Fibroblast of the aortic adventitia (primary cell): ENCODE measurements at regions not wholly inside any gene's neighbourhood (a gene's known extent, or its start where the extent isn't known, plus 50 kb on each side); places are given as distances from the start of the nearest gene placed in this dataset.

Source experiments
- DNase-seq: peaks from one replicate; pipeline ENCODE4 v3.0.0-alpha.2; 2010; ENCODE audit warnings: low read depth
- H3K4me3 ChIP-seq: 2 replicates; pipeline ENCODE4 v1.5.1; 2011; ENCODE audit warnings: low read depth, mild to moderate bottlenecking, control low read depth, low read length, moderate library complexity
- TF ChIP-seq, protein P1 (sequence below): IDR thresholded peaks from 2 replicates; pipeline ENCODE4 v1.5.1; 2011; ENCODE audit warnings: mild to moderate bottlenecking, low read length, control low read depth, inconsistent platforms; ENCODE audit not compliant: insufficient read depth

DNA sequence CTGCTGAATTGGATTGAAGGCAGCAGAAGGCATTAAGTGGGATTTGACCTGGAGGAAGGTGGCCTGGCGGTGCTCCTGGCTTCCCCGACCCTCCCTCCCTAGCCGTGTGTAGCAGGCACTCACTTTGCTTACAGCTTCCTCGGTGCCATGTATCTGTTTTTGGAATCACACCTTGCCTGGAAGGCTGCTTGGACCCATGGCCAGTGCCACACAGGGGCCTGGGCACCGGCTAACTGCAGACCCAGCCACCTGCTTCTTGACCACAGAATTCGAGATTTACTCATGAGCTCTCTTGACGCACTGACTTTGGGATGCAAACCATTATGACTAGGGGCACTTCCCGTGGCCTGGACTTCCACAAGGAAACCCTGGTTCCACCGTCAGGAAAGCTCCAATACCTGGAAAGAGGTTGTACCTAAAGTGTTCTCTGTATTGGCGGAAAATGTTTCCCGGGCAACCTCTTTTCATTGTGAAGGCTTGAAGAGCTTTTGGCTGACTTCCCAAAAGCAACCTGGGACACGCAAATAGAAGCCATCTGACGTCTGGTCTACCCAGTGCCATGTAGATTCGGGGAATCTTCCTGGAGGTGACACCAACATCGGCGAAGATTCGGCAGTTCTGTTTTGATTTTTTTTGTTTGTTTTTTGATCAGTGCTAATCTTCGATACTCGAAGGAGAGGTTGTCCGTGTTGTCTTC, 125.6 kb upstream of the RTL1 start:
- H3K4me3 ChIP-seq: no peak overlapping the region
- TF ChIP-seq, protein P1, sequence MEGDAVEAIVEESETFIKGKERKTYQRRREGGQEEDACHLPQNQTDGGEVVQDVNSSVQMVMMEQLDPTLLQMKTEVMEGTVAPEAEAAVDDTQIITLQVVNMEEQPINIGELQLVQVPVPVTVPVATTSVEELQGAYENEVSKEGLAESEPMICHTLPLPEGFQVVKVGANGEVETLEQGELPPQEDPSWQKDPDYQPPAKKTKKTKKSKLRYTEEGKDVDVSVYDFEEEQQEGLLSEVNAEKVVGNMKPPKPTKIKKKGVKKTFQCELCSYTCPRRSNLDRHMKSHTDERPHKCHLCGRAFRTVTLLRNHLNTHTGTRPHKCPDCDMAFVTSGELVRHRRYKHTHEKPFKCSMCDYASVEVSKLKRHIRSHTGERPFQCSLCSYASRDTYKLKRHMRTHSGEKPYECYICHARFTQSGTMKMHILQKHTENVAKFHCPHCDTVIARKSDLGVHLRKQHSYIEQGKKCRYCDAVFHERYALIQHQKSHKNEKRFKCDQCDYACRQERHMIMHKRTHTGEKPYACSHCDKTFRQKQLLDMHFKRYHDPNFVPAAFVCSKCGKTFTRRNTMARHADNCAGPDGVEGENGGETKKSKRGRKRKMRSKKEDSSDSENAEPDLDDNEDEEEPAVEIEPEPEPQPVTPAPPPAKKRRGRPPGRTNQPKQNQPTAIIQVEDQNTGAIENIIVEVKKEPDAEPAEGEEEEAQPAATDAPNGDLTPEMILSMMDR: no peak
- no peak for DNase-seq

DNA sequence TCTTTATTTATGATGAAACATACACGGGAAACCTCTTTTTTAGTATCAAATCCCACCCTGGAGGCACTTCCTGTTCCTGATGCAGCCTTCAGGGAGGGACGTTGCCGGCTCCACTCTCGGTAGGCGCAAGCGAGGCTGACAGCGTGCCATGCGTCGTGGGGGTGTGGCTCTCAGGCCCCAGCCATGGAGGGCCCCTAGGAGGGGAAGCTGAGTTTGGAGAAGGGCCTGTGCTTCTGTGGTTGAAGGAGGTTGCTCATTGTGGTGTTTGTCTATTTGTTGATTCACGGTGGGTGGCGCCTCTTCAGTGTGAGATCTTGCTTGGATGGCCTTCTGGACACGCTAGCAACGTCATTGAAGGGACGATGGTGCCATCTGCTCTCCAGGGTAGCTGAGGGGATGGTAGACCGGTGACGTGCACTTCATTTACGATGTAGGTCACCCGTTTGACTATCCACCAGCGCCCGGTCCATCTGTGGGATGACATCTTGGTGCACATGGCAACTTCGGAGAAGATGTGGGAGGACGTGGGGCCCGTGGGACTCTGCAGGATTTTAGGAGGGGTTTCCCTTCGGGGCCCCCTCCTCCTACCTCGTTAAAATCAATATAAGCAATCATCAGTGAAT, 126.3 kb upstream of the RTL1 start:
- TF ChIP-seq, protein P1: no peak
- no peak for DNase-seq
- no peak overlapping the region for H3K4me3 ChIP-seq

DNA sequence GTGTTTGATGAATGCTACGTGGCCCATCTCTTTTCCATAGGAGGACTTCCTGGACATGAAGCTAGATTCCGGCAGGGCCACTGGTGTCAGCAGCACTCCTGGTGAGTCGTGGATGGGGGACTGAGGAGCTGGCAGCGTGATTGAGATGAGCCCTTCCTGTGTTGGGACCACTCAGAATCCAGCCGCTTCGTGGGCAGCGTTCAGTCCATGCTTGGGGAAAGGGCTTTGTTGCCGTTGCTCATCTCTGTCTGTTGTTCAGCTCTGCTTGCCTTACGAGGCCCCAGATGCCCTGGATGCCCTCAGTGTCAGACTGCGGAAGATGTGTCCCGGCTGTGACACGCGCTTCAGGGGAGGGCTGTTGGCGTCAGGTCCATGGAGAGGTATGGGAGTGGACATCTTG, 127.1 kb upstream of the RTL1 start:
- TF ChIP-seq, protein P1: no peak
- no peak for DNase-seq
- no peak overlapping the region for H3K4me3 ChIP-seq

DNA sequence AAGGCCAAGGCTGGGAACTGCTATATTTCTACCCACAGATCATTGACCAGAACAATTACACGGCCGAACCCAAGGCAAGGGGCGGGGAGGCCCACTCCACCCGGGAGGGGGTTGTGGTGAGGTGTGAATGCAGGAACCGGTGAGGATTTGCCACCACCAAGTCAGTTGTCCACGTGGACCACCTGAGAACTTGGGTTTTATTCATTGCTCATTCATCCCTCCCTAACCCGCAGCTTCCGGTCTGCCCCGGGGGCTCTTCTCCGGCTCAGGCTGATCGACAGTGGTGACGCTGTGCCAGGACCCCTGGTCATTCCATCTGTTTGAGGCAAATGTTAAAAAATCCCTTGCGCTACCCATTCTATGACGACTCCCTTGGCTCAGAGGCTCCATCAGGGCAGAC, 127.7 kb upstream of the RTL1 start:
- TF ChIP-seq, protein P1: no peak
- DNase-seq: no peak
- no peak overlapping the region for H3K4me3 ChIP-seq

DNA sequence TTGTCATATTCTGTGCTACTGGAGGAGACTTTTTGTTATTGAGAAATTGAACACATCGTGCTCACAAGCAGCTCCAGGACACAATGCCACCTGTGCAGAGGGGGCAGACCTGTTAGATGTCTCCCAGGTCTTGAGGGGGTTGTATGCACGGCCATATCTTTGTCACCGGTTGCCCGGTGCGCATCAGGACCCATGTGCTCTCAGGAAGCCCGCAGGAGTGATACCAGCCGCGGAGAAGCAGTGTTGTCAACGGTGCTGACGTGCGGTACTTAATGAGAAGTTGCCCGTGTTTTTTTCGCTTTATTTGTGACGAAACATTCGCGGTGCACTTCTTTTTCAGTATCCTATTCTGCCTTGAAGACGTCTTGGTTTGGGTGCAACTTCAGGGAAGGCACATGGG, 128.2 kb upstream of the RTL1 start:
- DNase-seq: no peak
- TF ChIP-seq, protein P1: no peak

DNA sequence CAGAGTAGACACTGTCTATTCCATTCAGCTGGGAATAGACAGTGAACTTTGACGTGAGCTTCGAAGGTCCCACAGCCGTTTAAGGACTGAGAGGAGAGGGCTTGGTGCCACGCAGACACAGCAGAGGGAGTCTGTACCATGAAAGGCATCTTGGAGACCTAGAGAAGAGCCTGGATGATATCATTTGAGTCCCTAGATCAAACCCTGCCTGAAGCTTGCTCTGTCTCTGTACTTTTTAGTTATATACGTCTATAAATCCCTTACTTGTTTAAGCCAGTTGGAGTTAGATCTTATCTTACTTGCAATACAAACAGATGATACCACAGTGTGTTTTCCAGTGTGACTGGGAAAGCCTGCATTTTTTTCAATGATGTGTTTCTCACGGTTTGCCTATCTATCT, 128.9 kb upstream of the RTL1 start:
- no peak for DNase-seq
- H3K4me3 ChIP-seq: no peak overlapping the region
- TF ChIP-seq, protein P1: no peak

More for the DNA sequence above, 128.2 kb upstream of the RTL1 start:
- H3K4me3 ChIP-seq: no peak overlapping the region
